CD14-positive monocyte (primary cell): ENCODE measurements at regions not wholly inside any gene's neighbourhood (a gene's known extent, or its start where the extent isn't known, plus 50 kb on each side); places are given as distances from the start of the nearest gene placed in this dataset.

Experiments
- DNase-seq, 3 donors: peaks; one replicate each; pipeline ENCODE4 v3.0.0-alpha.2; 2011 to 2022
- H2AFZ ChIP-seq: 2 replicates; pipeline ENCODE4 v1.6.0; 2012; ENCODE audit warnings: mild to moderate bottlenecking, low read depth, low read length, inconsistent platforms; ENCODE audit not compliant: insufficient read depth, poor library complexity, severe bottlenecking
- H3K27ac ChIP-seq, 2 donors: 1 replicate in 1 of 2; 2 replicates in 1 of 2; pipeline ENCODE4 v1.5.1; 2012 to 2013; ENCODE audit warnings: low read length in 2 of 2, control low read depth in 1 of 2, inconsistent platforms in 1 of 2, low read depth in 1 of 2, mild to moderate bottlenecking in 1 of 2
- H3K27me3 ChIP-seq, 2 donors: one replicate each; pipeline versions ENCODE4 v1.6.0 to v1.6.1; 2011 to 2013; ENCODE audit warnings: low read length in 2 of 2; ENCODE audit not compliant: control insufficient read depth in 2 of 2, insufficient read depth in 2 of 2
- H3K36me3 ChIP-seq, 2 donors: replicated peaks in 1 of 2; 1 replicate in 1 of 2; 2 replicates in 1 of 2; pipeline versions ENCODE4 v1.5.1 to v1.6.1; 2012 to 2013; ENCODE audit warnings: low read length in 2 of 2, control low read depth in 1 of 2, inconsistent platforms in 1 of 2, mild to moderate bottlenecking in 1 of 2; ENCODE audit not compliant: insufficient read depth in 2 of 2, control insufficient read depth in 1 of 2
- H3K4me1 ChIP-seq, 2 donors: 1 replicate in 1 of 2; 2 replicates in 1 of 2; pipeline versions ENCODE4 v1.5.1 to v1.6.1; 2012 to 2013; ENCODE audit warnings: low read length in 2 of 2, control low read depth in 1 of 2, inconsistent platforms in 1 of 2, mild to moderate bottlenecking in 1 of 2, moderate library complexity in 1 of 2; ENCODE audit not compliant: insufficient read depth in 2 of 2, control insufficient read depth in 1 of 2
- H3K4me2 ChIP-seq: replicated peaks from 2 replicates; pipeline ENCODE3; 2012; ENCODE audit warnings: low read length, moderate library complexity, mild to moderate bottlenecking; ENCODE audit not compliant: poor library complexity, severe bottlenecking; ENCODE audit errors: extremely low read depth
- H3K4me3 ChIP-seq, 3 experiments: fragments of 200-600 bp in 1 of 3; sonication (generic) in 1 of 3; replicated peaks in 1 of 3; 1 replicate in 2 of 3; 2 replicates in 1 of 3; pipeline ENCODE4 v1.5.1; 2011 to 2013; ENCODE audit warnings: low read length in 3 of 3, mild to moderate bottlenecking in 3 of 3, control low read depth in 2 of 3, low read depth in 2 of 3, inconsistent platforms in 1 of 3, moderate library complexity in 1 of 3
- H3K79me2 ChIP-seq: 2 replicates; pipeline ENCODE4 v1.6.0; 2012; ENCODE audit warnings: mild to moderate bottlenecking, control low read depth, inconsistent platforms, low read length, moderate library complexity; ENCODE audit not compliant: insufficient read depth
- H3K9ac ChIP-seq: 2 replicates; pipeline ENCODE4 v1.6.0; 2017; ENCODE audit warnings: low read length, mild to moderate bottlenecking; ENCODE audit not compliant: insufficient read depth, poor library complexity, severe bottlenecking
- H3K9me3 ChIP-seq, 2 donors: replicated peaks in 1 of 2; 1 replicate in 1 of 2; 2 replicates in 1 of 2; pipeline versions ENCODE4 v1.5.1 to v1.6.1; 2012 to 2013; ENCODE audit warnings: low read length in 2 of 2, control low read depth in 1 of 2; ENCODE audit not compliant: control insufficient read depth in 1 of 2, insufficient read depth in 1 of 2
- H4K20me1 ChIP-seq: 2 replicates; pipeline ENCODE4 v1.6.0; 2012; ENCODE audit warnings: mild to moderate bottlenecking, low read length, control low read depth, moderate library complexity; ENCODE audit not compliant: insufficient read depth
- H3K27ac Mint-ChIP-seq, 7 donors: one replicate each; pipeline ENCODE4 v1.8.0; 2020; ENCODE audit warnings: mild to moderate bottlenecking in 7 of 7, mixed read lengths in 7 of 7, moderate library complexity in 6 of 7, inconsistent platforms in 2 of 7
- H3K27me3 Mint-ChIP-seq, 3 donors: one replicate each; pipeline ENCODE4 v1.8.0; 2021 to 2022; ENCODE audit warnings: low read depth in 3 of 3, mild to moderate bottlenecking in 3 of 3, mixed read lengths in 3 of 3, moderate library complexity in 3 of 3, inconsistent platforms in 1 of 3
- H3K36me3 Mint-ChIP-seq, 2 donors: one replicate each; pipeline ENCODE4 v1.8.0; 2020; ENCODE audit warnings: mixed read lengths in 2 of 2, inconsistent platforms in 1 of 2, mild to moderate bottlenecking in 1 of 2
- H3K4me1 Mint-ChIP-seq: one replicate; pipeline ENCODE4 v1.8.0; 2020; ENCODE audit warnings: mild to moderate bottlenecking, mixed read lengths
- H3K4me3 Mint-ChIP-seq, 2 donors: one replicate each; pipeline ENCODE4 v1.8.0; 2020; ENCODE audit warnings: mild to moderate bottlenecking in 2 of 2, mixed read lengths in 2 of 2, moderate library complexity in 1 of 2
- H3K9me3 Mint-ChIP-seq, 7 donors: one replicate each; pipeline ENCODE4 v1.8.0; 2020 to 2022; ENCODE audit warnings: mixed read lengths in 7 of 7, mild to moderate bottlenecking in 6 of 7, moderate library complexity in 6 of 7, inconsistent platforms in 2 of 7
- WGBS: methylation state at CpG from one replicate; pipeline ENCODE4 v1.1.5; 2013; ENCODE audit warnings: missing lambda C conversion rate; ENCODE audit not compliant: insufficient coverage; 5-methylcytosine and 5-hydroxymethylcytosine counted together
- intact Hi-C, 2 donors: fragments of 100-400 bp; cut with micrococcal nuclease; formaldehyde crosslinking; loops; one replicate each; pipeline versions ENCODE4 v1.15.0 to v1.15.1; 2023
- TF ChIP-seq, protein P1 (sequence below): fragments of 200-600 bp; IDR thresholded peaks from one replicate; pipeline ENCODE4 v1.8.0; 2022; ENCODE audit warnings: antibody characterized with exemption, mild to moderate bottlenecking

DNA sequence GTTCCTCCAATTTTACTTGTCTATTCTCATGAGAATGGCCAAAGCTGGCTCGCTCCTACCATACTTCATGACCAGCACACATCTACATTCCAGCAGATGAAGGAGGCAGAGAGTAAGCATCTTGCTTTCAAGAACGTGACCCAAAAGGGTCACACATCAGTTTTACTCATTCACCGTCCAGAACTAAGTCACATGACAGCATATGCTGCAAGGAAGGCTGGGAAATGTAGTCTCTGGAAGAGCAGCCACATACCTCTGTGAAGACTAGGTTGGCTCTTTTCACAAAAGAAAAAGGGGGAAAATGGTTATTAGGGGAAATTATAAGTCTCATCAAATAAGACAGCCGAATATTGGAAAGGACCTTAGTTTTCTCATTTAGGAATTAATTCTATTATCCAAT, 835.3 kb downstream of the EPHA4 start:
- Histone ChIP-seq H3K9ac (no peak overlapping the region), H3K36me3 (no peaks in the 10 kb centered on the region), H4K20me1 (no peaks in the 10 kb centered on the region), H3K4me2 (no peak overlapping the region), H2AFZ (no peak overlapping the region), H3K27ac (no peak overlapping the region), H3K9me3 (no peaks in the 10 kb centered on the region), H3K27me3 (no peaks in the 10 kb centered on the region), H3K4me3 (no peak overlapping the region), H3K4me1 (no peaks in the 10 kb centered on the region), H3K79me2 (no peaks in the 10 kb centered on the region)
- Mint-ChIP-seq H3K4me3 (no peak overlapping the region), H3K9me3 (peaks cover 0 to 5% (median 3%) of the 10 kb centered on the region in 7 donors), H3K27ac (no peak overlapping the region), H3K4me1 (no peaks in the 10 kb centered on the region), H3K27me3 (no peaks in the 10 kb centered on the region), H3K36me3 (no peaks in the 10 kb centered on the region)
- WGBS, result no CpG with 5 or more reads among the region's 4 CpGs
- intact Hi-C loops, result no loop called here
- TF ChIP-seq, protein P1, sequence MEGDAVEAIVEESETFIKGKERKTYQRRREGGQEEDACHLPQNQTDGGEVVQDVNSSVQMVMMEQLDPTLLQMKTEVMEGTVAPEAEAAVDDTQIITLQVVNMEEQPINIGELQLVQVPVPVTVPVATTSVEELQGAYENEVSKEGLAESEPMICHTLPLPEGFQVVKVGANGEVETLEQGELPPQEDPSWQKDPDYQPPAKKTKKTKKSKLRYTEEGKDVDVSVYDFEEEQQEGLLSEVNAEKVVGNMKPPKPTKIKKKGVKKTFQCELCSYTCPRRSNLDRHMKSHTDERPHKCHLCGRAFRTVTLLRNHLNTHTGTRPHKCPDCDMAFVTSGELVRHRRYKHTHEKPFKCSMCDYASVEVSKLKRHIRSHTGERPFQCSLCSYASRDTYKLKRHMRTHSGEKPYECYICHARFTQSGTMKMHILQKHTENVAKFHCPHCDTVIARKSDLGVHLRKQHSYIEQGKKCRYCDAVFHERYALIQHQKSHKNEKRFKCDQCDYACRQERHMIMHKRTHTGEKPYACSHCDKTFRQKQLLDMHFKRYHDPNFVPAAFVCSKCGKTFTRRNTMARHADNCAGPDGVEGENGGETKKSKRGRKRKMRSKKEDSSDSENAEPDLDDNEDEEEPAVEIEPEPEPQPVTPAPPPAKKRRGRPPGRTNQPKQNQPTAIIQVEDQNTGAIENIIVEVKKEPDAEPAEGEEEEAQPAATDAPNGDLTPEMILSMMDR, result no peak
- DNase-seq, result no peak

DNA sequence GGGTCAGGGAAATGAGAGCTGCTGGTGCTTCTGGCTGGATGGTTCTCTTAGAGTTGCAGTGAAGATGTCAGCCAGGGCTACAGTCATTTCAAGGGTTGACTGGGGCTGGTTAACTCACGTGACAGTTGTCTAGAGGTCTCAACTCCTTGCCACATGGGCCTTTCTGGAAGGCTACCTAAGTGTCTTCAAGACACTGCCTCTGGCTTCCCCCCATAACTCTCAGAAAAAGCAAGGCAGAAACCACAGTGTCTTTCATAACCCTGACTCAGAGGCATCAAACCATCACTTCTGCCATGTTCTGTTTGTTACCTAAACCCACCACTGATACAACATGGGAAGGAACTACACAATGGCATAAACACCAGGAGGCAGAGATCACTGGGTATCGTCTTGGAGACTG, 828.9 kb downstream of the EPHA4 start:
- no peaks in the 10 kb centered on the region for H3K36me3 Mint-ChIP-seq
- TF ChIP-seq, protein P1, result no peak
- no peak overlapping the region for H3K4me3 ChIP-seq

More for the DNA sequence above, 828.9 kb downstream of the EPHA4 start:
- H2AFZ ChIP-seq, result no peak overlapping the region
- no peaks in the 10 kb centered on the region for H3K4me1 Mint-ChIP-seq
- peaks cover 0 to 3% of the 10 kb centered on the region in 2 donors for H3K9me3 ChIP-seq
- H3K27ac Mint-ChIP-seq, result no peak overlapping the region
- no peak overlapping the region for H3K4me3 Mint-ChIP-seq
- H3K27me3 ChIP-seq, result no peaks in the 10 kb centered on the region
- H3K4me2 ChIP-seq, result no peak overlapping the region
- no peaks in the 10 kb centered on the region for H3K79me2 ChIP-seq
- intact Hi-C loops, result no loop called here
- H3K27ac ChIP-seq, result no peak overlapping the region
- H3K4me1 ChIP-seq, result no peaks in the 10 kb centered on the region
- H4K20me1 ChIP-seq, result no peaks in the 10 kb centered on the region
- no peak for DNase-seq
- H3K9me3 Mint-ChIP-seq, result peaks cover 0 to 7% (median 2%) of the 10 kb centered on the region in 7 donors
- no peaks in the 10 kb centered on the region for H3K27me3 Mint-ChIP-seq
- H3K9ac ChIP-seq, result no peak overlapping the region
- no peaks in the 10 kb centered on the region for H3K36me3 ChIP-seq
- WGBS, result 100% methylated on average over 1 of the region's 2 CpGs
